ENCODE measurements at regions not wholly inside any gene's neighbourhood (a gene's known extent, or its start where the extent isn't known, plus 50 kb on each side); places are given as distances from the start of the nearest gene placed in this dataset.

GRCh38 chr1:217921126-217921904 is 290.2 kb downstream of the SPATA17 start:
- H3K4me1 Mint-ChIP-seq (ENCODE audit: low read depth), result no peaks in the 10 kb centered on the region
- H3K27ac Mint-ChIP-seq, result no peak overlapping the region
- no peaks in the 10 kb centered on the region for H3K9me3 Mint-ChIP-seq
- no peaks in the 10 kb centered on the region for H3K36me3 Mint-ChIP-seq (ENCODE audit: low read depth)
- H3K4me3 Mint-ChIP-seq, result no peak overlapping the region
- peaks cover 12% of the 10 kb centered on the region for H3K27me3 Mint-ChIP-seq
- intact Hi-C loops (cut with micrococcal nuclease), result no loop called here

- H3K36me3 Mint-ChIP-seq (ENCODE audit: low read depth), result no peaks in the 10 kb centered on the region
- H3K27ac Mint-ChIP-seq, result no peak overlapping the region
- no peak overlapping the region for H3K4me3 Mint-ChIP-seq
- H3K4me1 Mint-ChIP-seq (ENCODE audit: low read depth), result no peaks in the 10 kb centered on the region
- no peaks in the 10 kb centered on the region for H3K9me3 Mint-ChIP-seq
- peaks cover 12% of the 10 kb centered on the region for H3K27me3 Mint-ChIP-seq
- intact Hi-C loops (cut with micrococcal nuclease), result no loop called here
Observed at GRCh38 chr1:217924924-217925323, 293.8 kb downstream of the SPATA17 start.

DNA sequence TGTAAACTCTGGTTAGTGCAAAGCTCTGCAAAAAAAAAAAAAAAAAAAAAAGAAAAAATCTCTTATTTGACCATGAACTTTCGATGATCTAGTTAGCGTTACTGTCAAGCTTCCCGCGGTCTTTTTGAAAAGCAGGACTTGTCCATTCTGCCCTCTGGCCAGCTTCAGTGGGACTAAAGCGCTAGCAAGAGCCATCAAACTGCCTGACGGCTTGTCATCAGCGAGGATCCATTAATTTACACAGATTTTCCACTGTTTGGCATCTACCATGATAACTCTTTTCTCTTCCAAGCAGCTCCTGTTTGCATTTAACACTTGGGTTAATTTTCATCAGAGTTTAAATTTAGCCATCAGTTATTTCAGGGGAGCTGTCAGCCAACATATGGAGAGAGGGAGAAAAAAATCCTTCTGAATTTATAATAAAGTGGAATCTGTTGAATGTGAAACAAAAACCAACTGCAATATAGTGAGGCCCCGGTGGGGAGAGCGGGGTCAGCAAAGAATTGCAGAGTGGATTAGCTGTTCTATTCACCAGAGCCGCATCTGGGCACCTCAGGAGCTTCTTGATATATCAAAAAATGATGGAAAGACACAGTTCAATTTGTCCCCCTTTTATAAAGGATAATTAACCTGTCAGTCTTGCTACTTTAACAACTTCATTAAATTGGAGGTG is 298.2 kb downstream of the SPATA17 start:
- H3K36me3 Mint-ChIP-seq (ENCODE audit: low read depth), result no peaks in the 10 kb centered on the region
- no peaks in the 10 kb centered on the region for H3K9me3 Mint-ChIP-seq

DNA sequence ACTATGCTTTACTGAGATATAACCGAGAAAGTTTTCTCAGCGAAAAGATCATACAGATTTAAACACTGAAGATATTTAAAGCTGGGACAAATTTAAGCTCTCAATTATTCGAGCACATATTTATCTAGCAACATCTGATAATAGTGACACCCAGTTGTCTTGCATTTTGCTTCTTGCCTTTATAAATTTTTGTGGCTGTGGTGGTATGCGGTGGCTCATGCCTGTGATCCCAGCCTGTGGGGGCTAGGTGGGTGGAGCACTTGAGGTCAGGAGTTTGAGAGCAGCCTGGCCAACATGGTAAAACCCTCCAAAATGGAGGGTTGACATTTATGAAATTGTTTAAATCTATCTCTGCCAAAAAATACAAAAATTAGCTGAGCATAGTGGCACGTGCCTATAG is 312.2 kb downstream of the SPATA17 start:
- no peaks in the 10 kb centered on the region for H3K4me1 Mint-ChIP-seq (ENCODE audit: low read depth)
- intact Hi-C loops (cut with micrococcal nuclease), result no loop called here
- H3K27ac Mint-ChIP-seq, result no peak overlapping the region
- no peaks in the 10 kb centered on the region for H3K36me3 Mint-ChIP-seq (ENCODE audit: low read depth)
- H3K4me3 Mint-ChIP-seq, result no peak overlapping the region
- H3K27me3 Mint-ChIP-seq, result no peaks in the 10 kb centered on the region
- no peaks in the 10 kb centered on the region for H3K9me3 Mint-ChIP-seq

More for the DNA sequence above, 298.2 kb downstream of the SPATA17 start:
- intact Hi-C loops (cut with micrococcal nuclease), result no loop called here
- no peaks in the 10 kb centered on the region for H3K4me1 Mint-ChIP-seq (ENCODE audit: low read depth)
- H3K27ac Mint-ChIP-seq, result no peak overlapping the region
- peaks cover 10% of the 10 kb centered on the region for H3K27me3 Mint-ChIP-seq
- no peak overlapping the region for H3K4me3 Mint-ChIP-seq

- Mint-ChIP-seq H3K36me3 (ENCODE audit: low read depth) (no peaks in the 10 kb centered on the region), H3K27ac (no peak overlapping the region), H3K4me1 (ENCODE audit: low read depth) (no peaks in the 10 kb centered on the region), H3K4me3 (no peak overlapping the region), H3K27me3 (no peaks in the 10 kb centered on the region), H3K9me3 (no peaks in the 10 kb centered on the region)
- intact Hi-C loops (cut with micrococcal nuclease), result no loop called here
Observed at GRCh38 chr1:217944550-217944949, 313.4 kb downstream of the SPATA17 start.

- no peak overlapping the region for H3K4me3 Mint-ChIP-seq
- no peaks in the 10 kb centered on the region for H3K36me3 Mint-ChIP-seq (ENCODE audit: low read depth)
- H3K4me1 Mint-ChIP-seq (ENCODE audit: low read depth), result no peaks in the 10 kb centered on the region
- H3K27ac Mint-ChIP-seq, result no peak overlapping the region
- H3K9me3 Mint-ChIP-seq, result no peaks in the 10 kb centered on the region
- H3K27me3 Mint-ChIP-seq, result no peaks in the 10 kb centered on the region
- intact Hi-C loops (cut with micrococcal nuclease), result no loop called here
Observed at GRCh38 chr1:217946511-217946910, 315.4 kb downstream of the SPATA17 start.

DNA sequence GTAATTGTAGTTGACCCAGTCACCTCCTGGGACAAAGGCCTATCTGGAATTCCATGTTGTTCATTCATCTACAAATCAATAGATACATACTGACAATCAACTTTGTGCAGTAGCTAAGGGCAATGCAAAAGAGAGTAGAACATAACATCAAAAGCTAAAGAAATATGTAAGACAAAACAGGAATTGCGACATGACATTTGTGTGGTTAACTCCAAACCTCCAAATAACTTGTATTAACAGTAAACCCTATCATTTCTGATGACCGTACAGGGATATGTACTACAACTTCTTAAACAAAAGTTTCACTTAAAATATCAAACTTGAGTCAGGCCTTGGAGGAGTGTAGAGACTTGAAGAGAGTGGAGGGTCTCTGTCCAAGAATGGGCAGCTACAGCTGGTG is 317.6 kb downstream of the SPATA17 start:
- intact Hi-C loops (cut with micrococcal nuclease), result no loop called here
- H3K4me1 Mint-ChIP-seq (ENCODE audit: low read depth), result no peaks in the 10 kb centered on the region
- H3K36me3 Mint-ChIP-seq (ENCODE audit: low read depth), result no peaks in the 10 kb centered on the region
- no peaks in the 10 kb centered on the region for H3K9me3 Mint-ChIP-seq
- no peak overlapping the region for H3K4me3 Mint-ChIP-seq
- no peak overlapping the region for H3K27ac Mint-ChIP-seq
- no peaks in the 10 kb centered on the region for H3K27me3 Mint-ChIP-seq

- no peaks in the 10 kb centered on the region for H3K36me3 Mint-ChIP-seq (ENCODE audit: low read depth)
- H3K27ac Mint-ChIP-seq, result no peak overlapping the region
- peaks cover 23% of the 10 kb centered on the region for H3K9me3 Mint-ChIP-seq
- H3K27me3 Mint-ChIP-seq, result no peaks in the 10 kb centered on the region
- H3K4me3 Mint-ChIP-seq, result no peak overlapping the region
- intact Hi-C loops (cut with micrococcal nuclease), result no loop called here
- H3K4me1 Mint-ChIP-seq (ENCODE audit: low read depth), result no peaks in the 10 kb centered on the region
Observed at GRCh38 chr1:217953330-217953729, 322.2 kb downstream of the SPATA17 start.

GRCh38 chr1:217953922-217954321 is 322.8 kb downstream of the SPATA17 start:
- Mint-ChIP-seq H3K4me3 (no peak overlapping the region), H3K27ac (no peak overlapping the region), H3K4me1 (ENCODE audit: low read depth) (no peaks in the 10 kb centered on the region), H3K27me3 (no peaks in the 10 kb centered on the region), H3K9me3 (peaks cover 23% of the 10 kb centered on the region), H3K36me3 (ENCODE audit: low read depth) (no peaks in the 10 kb centered on the region)
- intact Hi-C loops (cut with micrococcal nuclease), result no loop called here

- H3K36me3 Mint-ChIP-seq (ENCODE audit: low read depth), result no peaks in the 10 kb centered on the region
- H3K4me1 Mint-ChIP-seq (ENCODE audit: low read depth), result no peaks in the 10 kb centered on the region
- H3K27ac Mint-ChIP-seq, result no peak overlapping the region
- H3K9me3 Mint-ChIP-seq, result peaks cover 23% of the 10 kb centered on the region
- no peak overlapping the region for H3K4me3 Mint-ChIP-seq
- intact Hi-C loops (cut with micrococcal nuclease), result no loop called here
- H3K27me3 Mint-ChIP-seq, result no peaks in the 10 kb centered on the region
Observed at GRCh38 chr1:217955723-217956122, 324.6 kb downstream of the SPATA17 start.

DNA sequence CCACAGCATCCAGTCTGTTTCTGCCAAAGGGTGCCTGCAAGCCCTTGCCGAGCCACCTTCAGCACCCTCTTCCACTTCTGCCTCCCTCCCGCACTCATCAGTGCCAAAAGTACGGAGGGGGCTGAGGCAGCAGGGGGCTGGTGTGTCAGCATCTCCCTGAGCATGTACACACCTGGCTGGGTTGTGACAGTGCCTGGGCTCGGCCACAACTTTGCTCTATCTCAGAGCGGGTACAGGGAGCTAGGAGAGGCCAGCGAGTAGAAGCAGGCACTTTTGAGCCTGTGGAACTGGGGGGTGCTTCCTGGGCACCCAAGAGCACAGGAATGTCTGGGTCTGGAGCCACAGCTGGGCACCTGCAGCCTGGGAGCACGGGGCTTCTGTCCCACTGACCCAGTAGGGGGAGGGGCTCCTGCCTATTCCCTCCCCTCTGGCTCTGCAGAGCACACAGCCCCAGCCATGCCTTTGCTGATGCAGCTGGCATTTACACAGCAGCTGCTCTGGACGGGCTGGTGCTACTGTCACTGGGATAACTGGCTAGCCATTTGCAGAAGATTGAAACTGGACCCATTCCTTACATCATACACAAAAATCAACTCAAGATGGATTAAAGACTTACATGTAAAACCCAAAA is 319.8 kb upstream of the RRP15 start:
- Mint-ChIP-seq H3K9me3 (peaks cover 51% of the 10 kb centered on the region), H3K4me1 (ENCODE audit: low read depth) (no peaks in the 10 kb centered on the region), H3K4me3 (no peak overlapping the region), H3K27ac (no peak overlapping the region), H3K36me3 (ENCODE audit: low read depth) (no peaks in the 10 kb centered on the region), H3K27me3 (no peaks in the 10 kb centered on the region)
- intact Hi-C loops (cut with micrococcal nuclease), result no loop called here

- Mint-ChIP-seq H3K4me1 (ENCODE audit: low read depth) (no peaks in the 10 kb centered on the region), H3K36me3 (ENCODE audit: low read depth) (no peaks in the 10 kb centered on the region), H3K27ac (no peak overlapping the region), H3K27me3 (no peaks in the 10 kb centered on the region), H3K4me3 (no peak overlapping the region), H3K9me3 (peaks cover 50% of the 10 kb centered on the region)
- intact Hi-C loops (cut with micrococcal nuclease), result no loop called here
Observed at GRCh38 chr1:217968085-217968484, 317.0 kb upstream of the RRP15 start.

DNA sequence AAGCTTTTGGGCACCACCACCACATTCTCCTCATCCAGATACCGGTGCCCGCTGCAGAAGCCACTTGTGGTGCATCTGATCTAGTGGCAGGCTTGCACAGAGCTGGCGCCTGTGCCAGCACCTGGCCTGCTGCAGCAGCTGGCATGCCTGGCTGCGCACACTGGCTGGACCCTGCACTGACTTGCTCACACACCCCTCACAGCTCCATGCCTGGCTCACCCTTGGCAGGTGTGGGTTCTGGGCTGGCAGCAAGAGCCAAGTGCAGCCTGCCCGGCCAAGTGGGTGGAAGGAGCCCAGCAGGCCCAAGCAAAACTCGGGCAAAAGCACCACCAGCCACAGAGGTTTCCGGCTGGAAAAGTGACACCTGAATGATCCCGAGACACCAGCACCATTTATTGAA is 315.7 kb upstream of the RRP15 start:
- H3K9me3 Mint-ChIP-seq, result peaks cover 44% of the 10 kb centered on the region
- intact Hi-C loops (cut with micrococcal nuclease), result no loop called here

GRCh38 chr1:217977943-217978342 is 307.1 kb upstream of the RRP15 start:
- H3K36me3 Mint-ChIP-seq (ENCODE audit: low read depth), result no peaks in the 10 kb centered on the region
- peaks cover 35% of the 10 kb centered on the region for H3K9me3 Mint-ChIP-seq
- no peak overlapping the region for H3K27ac Mint-ChIP-seq
- no peaks in the 10 kb centered on the region for H3K27me3 Mint-ChIP-seq
- intact Hi-C loops (cut with micrococcal nuclease), result no loop called here
- no peaks in the 10 kb centered on the region for H3K4me1 Mint-ChIP-seq (ENCODE audit: low read depth)
- H3K4me3 Mint-ChIP-seq, result no peak overlapping the region

More for the DNA sequence above, 315.7 kb upstream of the RRP15 start:
- H3K27me3 Mint-ChIP-seq, result no peaks in the 10 kb centered on the region
- H3K4me1 Mint-ChIP-seq (ENCODE audit: low read depth), result no peaks in the 10 kb centered on the region
- no peak overlapping the region for H3K4me3 Mint-ChIP-seq
- no peak overlapping the region for H3K27ac Mint-ChIP-seq
- no peaks in the 10 kb centered on the region for H3K36me3 Mint-ChIP-seq (ENCODE audit: low read depth)

Measured in dendritic cell treated with granulocyte-macrophage colony-stimulating factor and Interleukin-4, amounts not matched to agents 40 ng/mL and 50 ng/mL, for 4 days (primary cell).